GM12875 (cell line): ENCODE measurements at regions not wholly inside any gene's neighbourhood (a gene's known extent, or its start where the extent isn't known, plus 50 kb on each side); places are given as distances from the start of the nearest gene placed in this dataset.

Experiments
- H3K4me3 ChIP-seq: one replicate; pipeline ENCODE4 v1.5.1; 2011; ENCODE audit warnings: low read depth, low read length, control low read depth
- TF ChIP-seq, protein P1 (sequence below): IDR thresholded peaks from 2 replicates; pipeline ENCODE4 v1.5.1; 2011; ENCODE audit warnings: low read depth, mild to moderate bottlenecking, control low read depth, inconsistent platforms, low read length, moderate library complexity, borderline replicate concordance; ENCODE audit not compliant: insufficient read depth

GRCh38 chr13:32883474-32883873, 132.7 kb upstream of the KL start:
- TF ChIP-seq, protein P1, sequence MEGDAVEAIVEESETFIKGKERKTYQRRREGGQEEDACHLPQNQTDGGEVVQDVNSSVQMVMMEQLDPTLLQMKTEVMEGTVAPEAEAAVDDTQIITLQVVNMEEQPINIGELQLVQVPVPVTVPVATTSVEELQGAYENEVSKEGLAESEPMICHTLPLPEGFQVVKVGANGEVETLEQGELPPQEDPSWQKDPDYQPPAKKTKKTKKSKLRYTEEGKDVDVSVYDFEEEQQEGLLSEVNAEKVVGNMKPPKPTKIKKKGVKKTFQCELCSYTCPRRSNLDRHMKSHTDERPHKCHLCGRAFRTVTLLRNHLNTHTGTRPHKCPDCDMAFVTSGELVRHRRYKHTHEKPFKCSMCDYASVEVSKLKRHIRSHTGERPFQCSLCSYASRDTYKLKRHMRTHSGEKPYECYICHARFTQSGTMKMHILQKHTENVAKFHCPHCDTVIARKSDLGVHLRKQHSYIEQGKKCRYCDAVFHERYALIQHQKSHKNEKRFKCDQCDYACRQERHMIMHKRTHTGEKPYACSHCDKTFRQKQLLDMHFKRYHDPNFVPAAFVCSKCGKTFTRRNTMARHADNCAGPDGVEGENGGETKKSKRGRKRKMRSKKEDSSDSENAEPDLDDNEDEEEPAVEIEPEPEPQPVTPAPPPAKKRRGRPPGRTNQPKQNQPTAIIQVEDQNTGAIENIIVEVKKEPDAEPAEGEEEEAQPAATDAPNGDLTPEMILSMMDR: no peak

DNA sequence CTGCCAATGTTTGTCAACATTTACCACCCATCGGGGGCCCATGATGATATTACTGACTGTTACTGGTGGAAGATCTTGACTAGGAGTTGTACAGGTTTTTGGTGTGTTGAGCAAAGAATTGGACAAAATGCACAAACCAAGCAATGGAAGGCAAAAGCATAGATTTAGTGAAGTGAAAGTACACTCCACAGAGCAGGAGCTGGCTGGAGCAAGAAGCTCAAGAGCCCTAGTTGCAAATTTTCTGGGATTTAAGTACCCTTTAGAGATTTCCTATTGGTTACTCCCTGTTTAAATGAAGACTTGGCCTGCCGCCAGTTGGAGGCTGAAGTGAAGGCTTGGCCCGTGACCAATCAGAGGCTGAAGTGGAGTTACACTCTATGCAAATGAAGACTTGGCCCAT, 128.6 kb upstream of the KL start:
- H3K4me3 ChIP-seq: no peak overlapping the region
- TF ChIP-seq, protein P1: no peak

More at GRCh38 chr13:32883474-32883873, 132.7 kb upstream of the KL start:
- no peak overlapping the region for H3K4me3 ChIP-seq

- no peak overlapping the region for H3K4me3 ChIP-seq
- TF ChIP-seq, protein P1: no peak
Observed at GRCh38 chr13:32889986-32890565, 126.1 kb upstream of the KL start.

- TF ChIP-seq, protein P1: no peak
- no peak overlapping the region for H3K4me3 ChIP-seq
Observed at GRCh38 chr13:32893176-32893575, 123.0 kb upstream of the KL start.

- TF ChIP-seq, protein P1: no peak
- no peak overlapping the region for H3K4me3 ChIP-seq
Observed at GRCh38 chr13:32894589-32895001, 121.6 kb upstream of the KL start.

DNA sequence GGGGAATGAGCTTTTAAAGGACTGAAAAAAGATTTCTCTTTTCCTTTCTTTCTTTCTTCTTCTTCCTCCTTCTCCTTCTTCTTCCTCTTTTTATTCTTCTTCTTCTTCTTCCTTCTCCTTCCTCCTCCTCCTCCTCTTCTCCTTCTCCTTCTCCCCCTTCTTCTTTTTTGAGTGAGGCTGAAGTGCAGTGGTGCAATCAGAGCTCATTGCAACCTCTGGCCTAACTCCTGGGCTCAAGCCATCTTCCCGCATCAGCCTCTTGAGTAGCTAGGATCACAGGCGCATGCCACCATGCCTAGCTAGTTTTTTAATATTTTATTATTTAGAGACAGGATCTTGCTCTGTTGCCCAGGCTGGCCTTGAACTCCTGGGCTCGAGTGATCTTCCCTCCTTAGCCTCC, 120.9 kb upstream of the KL start:
- H3K4me3 ChIP-seq: no peak overlapping the region
- TF ChIP-seq, protein P1: no peak

DNA sequence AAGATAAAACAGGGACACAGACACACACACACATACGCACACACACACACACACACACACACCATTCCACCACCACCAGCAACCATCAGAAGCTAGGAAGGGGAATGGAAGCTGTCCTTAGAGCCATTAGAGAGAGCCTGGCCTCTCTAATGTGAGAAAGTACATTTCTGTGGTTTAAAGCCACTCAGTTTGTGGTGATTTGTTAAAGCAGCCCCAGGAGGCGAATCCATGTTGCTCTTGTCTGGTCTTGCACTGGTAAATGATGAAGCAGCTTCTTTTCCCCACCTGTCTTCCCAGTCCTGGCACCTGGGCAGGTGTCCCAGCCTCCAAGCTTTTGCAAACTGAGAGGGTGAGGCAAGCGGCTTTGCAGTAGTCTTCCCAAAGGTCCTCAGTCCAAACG, 118.9 kb upstream of the KL start:
- TF ChIP-seq, protein P1: no peak
- no peak overlapping the region for H3K4me3 ChIP-seq
